Left ventricle myocardium superior (tissue), 1 donor: ENCODE measurements at regions not wholly inside any gene's neighbourhood (a gene's known extent, or its start where the extent isn't known, plus 50 kb on each side); places are given as distances from the start of the nearest gene placed in this dataset.

Experiments used
- ATAC-seq: fragments of 200-7000 bp; cut with Tn5 transposase; one replicate; pipeline ENCODE4 v1.9.1; 2020; ENCODE audit warnings: mild to moderate bottlenecking, moderate library complexity
- DNase-seq: peaks from one replicate; pipeline ENCODE4 v3.0.0-alpha.2; 2020
- intact Hi-C: fragments of 100-400 bp; cut with micrococcal nuclease; formaldehyde crosslinking; loops from one replicate; pipeline ENCODE4 v1.11.0; 2022
- donor health status: DM: no; HTN: yes; CAD: no; lungs with severe emphysema.

- intact Hi-C loops: loop anchor here (5.0 kb wide), 1 partner anchor 753 kb away; no protein-coding TSS in a partner anchor
- DNase-seq (no peak), ATAC-seq (no peak)
These were observed 51.9 kb upstream of the USP47 start for GRCh38 chr11:11789735-11790369.

- intact Hi-C loops: loop anchor here (5.0 kb wide), 1 partner anchor 751 kb away; no protein-coding TSS in a partner anchor
- ATAC-seq: peak; percentile 26
- DNase-seq: no peak
These were observed 53.6 kb upstream of the USP47 start for GRCh38 chr11:11788063-11788710.

- ATAC-seq: peak; percentile 95
These were observed 54.3 kb upstream of the USP47 start for GRCh38 chr11:11787305-11788062.

GRCh38 chr11:11786771-11787170 lies 55.0 kb upstream of the USP47 start:
- DNase-seq (no peak), ATAC-seq (peak; percentile 64)
- intact Hi-C loops: loop anchor here (5.0 kb wide), 1 partner anchor 749 kb away; no protein-coding TSS in a partner anchor

More at GRCh38 chr11:11787305-11788062, 54.3 kb upstream of the USP47 start:
- intact Hi-C loops: loop anchor here (5.0 kb wide), 1 partner anchor 750 kb away; no protein-coding TSS in a partner anchor
- peak; percentile 73 for DNase-seq

- DNase-seq (no peak), ATAC-seq (no peak)
- intact Hi-C loops: loop anchor here (5.0 kb wide), 1 partner anchor 749 kb away; no protein-coding TSS in a partner anchor
These were observed 55.5 kb upstream of the USP47 start for GRCh38 chr11:11786234-11786633.

- DNase-seq (no peak), ATAC-seq (no peak)
- intact Hi-C loops: no loop called here
These were observed 59.2 kb upstream of the USP47 start for GRCh38 chr11:11782532-11783110.

GRCh38 chr11:11780858-11781257 lies 60.9 kb upstream of the USP47 start:
- no peak for ATAC-seq
- intact Hi-C loops: no loop called here
- DNase-seq: no peak

GRCh38 chr11:11779975-11780374 lies 61.8 kb upstream of the USP47 start:
- no peak for DNase-seq
- intact Hi-C loops: no loop called here
- ATAC-seq: no peak

GRCh38 chr11:11777897-11778296 lies 63.9 kb upstream of the USP47 start:
- no peak for DNase-seq
- ATAC-seq: no peak
- intact Hi-C loops: no loop called here

GRCh38 chr11:11776714-11777113 lies 65.1 kb upstream of the USP47 start:
- no peak for DNase-seq
- intact Hi-C loops: no loop called here
- ATAC-seq: no peak

GRCh38 chr11:11774928-11775327 lies 66.8 kb upstream of the USP47 start:
- ATAC-seq: no peak
- intact Hi-C loops: no loop called here

GRCh38 chr11:11772865-11773515 lies 68.8 kb upstream of the USP47 start:
- ATAC-seq (no peak), DNase-seq (no peak)
- intact Hi-C loops: no loop called here

More at GRCh38 chr11:11774928-11775327, 66.8 kb upstream of the USP47 start:
- DNase-seq: no peak

- intact Hi-C loops: no loop called here
- ATAC-seq (no peak), DNase-seq (no peak)
These were observed 70.8 kb upstream of the USP47 start for GRCh38 chr11:11770921-11771486.

- ATAC-seq (no peak), DNase-seq (no peak)
- intact Hi-C loops: no loop called here
These were observed 71.5 kb upstream of the USP47 start for GRCh38 chr11:11770296-11770695.

- ATAC-seq: no peak
- intact Hi-C loops: no loop called here
- DNase-seq: no peak
These were observed 72.0 kb upstream of the USP47 start for GRCh38 chr11:11769782-11770181.

GRCh38 chr11:11769362-11769761 lies 72.4 kb upstream of the USP47 start:
- intact Hi-C loops: no loop called here
- no peak for DNase-seq
- ATAC-seq: no peak

- DNase-seq (no peak), ATAC-seq (no peak)
- intact Hi-C loops: no loop called here
These were observed 77.4 kb upstream of the USP47 start for GRCh38 chr11:11764423-11764803.

GRCh38 chr11:11763796-11764422 lies 77.9 kb upstream of the USP47 start:
- DNase-seq: no peak
- intact Hi-C loops: no loop called here
- no peak for ATAC-seq
